GM12891 (cell line): ENCODE measurements at regions not wholly inside any gene's neighbourhood (a gene's known extent, or its start where the extent isn't known, plus 50 kb on each side); places are given as distances from the start of the nearest gene placed in this dataset.

ENCODE experiments used
- POLR2A ChIP-seq: IDR thresholded peaks from 2 replicates; pipeline ENCODE4 v1.6.1; 2011; ENCODE audit warnings: low read depth, low read length, control low read depth
- POLR2AphosphoS5 ChIP-seq: IDR thresholded peaks from 2 replicates; pipeline ENCODE4 v1.6.1; 2011; ENCODE audit warnings: low read depth, low read length, control low read depth

- TF ChIP-seq POLR2A = no peak
- TF ChIP-seq POLR2AphosphoS5 = no peak
Observed at GRCh38 chr6:47112317-47112716, 70.2 kb upstream of the ADGRF1 start.
